HEK293 (cell line): ENCODE measurements at regions not wholly inside any gene's neighbourhood (a gene's known extent, or its start where the extent isn't known, plus 50 kb on each side); places are given as distances from the start of the nearest gene placed in this dataset.

Experiments used
- CTCF ChIA-PET: fragments of 350-600 bp; formaldehyde crosslinking; extraction: SDS; loops from one replicate; lab custom pipeline; 2021; ENCODE audit warnings: antibody characterized with exemption; lab: Yijun Ruan, JAX
- POLR2A ChIA-PET: fragments of 300-600 bp; formaldehyde crosslinking; extraction: SDS; loops from one replicate; lab custom pipeline; 2020; ENCODE audit warnings: antibody characterized with exemption, inconsistent platforms; lab: Yijun Ruan, JAX
- H3K27ac ChIP-seq: fragments of 200-500 bp; sonication (Bioruptor generic); 2 replicates; pipeline ENCODE4 v1.5.1; 2014; ENCODE audit warnings: low read depth, low read length, control low read depth, inconsistent platforms; ENCODE audit errors: extremely low read depth
- H3K36me3 ChIP-seq, 2 experiments: fragments of 200-500 bp in 1 of 2; sonication (Bioruptor generic) in 1 of 2; 1 replicate in 1 of 2; 2 replicates in 1 of 2; pipeline ENCODE4 v1.5.1; 2014 to 2017; ENCODE audit warnings: inconsistent platforms in 2 of 2, low read length in 2 of 2; ENCODE audit not compliant: control insufficient read depth in 2 of 2, insufficient read depth in 1 of 2
- H3K4me1 ChIP-seq: fragments of 200-500 bp; sonication (Bioruptor generic); 2 replicates; pipeline ENCODE4 v1.5.1; 2014; ENCODE audit warnings: mild to moderate bottlenecking, low read length, inconsistent platforms; ENCODE audit not compliant: control insufficient read depth, insufficient read depth
- H3K4me3 ChIP-seq: 2 replicates; pipeline ENCODE4 v1.5.1; 2011; ENCODE audit warnings: low read depth, mild to moderate bottlenecking, control low read depth, low read length, moderate library complexity
- H3K9me3 ChIP-seq: fragments of 200-500 bp; sonication (Bioruptor generic); 2 replicates; pipeline ENCODE4 v1.5.1; 2014; ENCODE audit warnings: low read depth, low read length, inconsistent platforms; ENCODE audit not compliant: control insufficient read depth, insufficient read depth
- EGR2 ChIP-seq: fragments of 450-650 bp; formaldehyde crosslinking; IDR thresholded peaks from 2 replicates; pipeline ENCODE4 v1.5.1; 2016; ENCODE audit warnings: low read depth, missing biosample characterization, missing genetic modification characterization
- HOXA7 ChIP-seq: sonication (generic); formaldehyde crosslinking; IDR thresholded peaks from 2 replicates; pipeline ENCODE4 v1.8.1; 2022; ENCODE audit warnings: missing genetic modification reagents, borderline replicate concordance
- OSR2 ChIP-seq: fragments of 450-650 bp; formaldehyde crosslinking; IDR thresholded peaks from 2 replicates; pipeline ENCODE4 v1.5.1; 2016; ENCODE audit warnings: missing biosample characterization, missing genetic modification characterization
- SALL2 ChIP-seq: fragments of 450-650 bp; formaldehyde crosslinking; IDR thresholded peaks from 2 replicates; pipeline ENCODE4 v1.5.0; 2017; ENCODE audit warnings: missing biosample characterization, mild to moderate bottlenecking, missing genetic modification characterization, borderline replicate concordance
- ZBTB1 ChIP-seq: fragments of 450-650 bp; formaldehyde crosslinking; IDR thresholded peaks from 2 replicates; pipeline ENCODE4 v1.5.1; 2016; ENCODE audit warnings: missing biosample characterization, missing genetic modification characterization
- ZBTB11 ChIP-seq: fragments of 450-650 bp; formaldehyde crosslinking; conservative IDR thresholded peaks from 2 replicates; pipeline ENCODE4 v1.5.1; 2016; ENCODE audit warnings: low read depth, missing biosample characterization, missing genetic modification characterization
- ZBTB49 ChIP-seq: fragments of 450-650 bp; formaldehyde crosslinking; IDR thresholded peaks from 2 replicates; pipeline ENCODE4 v1.5.1; 2016; ENCODE audit warnings: missing biosample characterization, missing genetic modification characterization, low read depth
- ZNF155 ChIP-seq: fragments of 450-650 bp; formaldehyde crosslinking; IDR thresholded peaks from 2 replicates; pipeline ENCODE4 v1.5.1; 2016; ENCODE audit warnings: missing biosample characterization, missing genetic modification characterization
- ZNF2 ChIP-seq: fragments of 450-650 bp; formaldehyde crosslinking; IDR thresholded peaks from 2 replicates; pipeline ENCODE4 v1.5.1; 2016; ENCODE audit warnings: missing biosample characterization, missing genetic modification characterization
- ZNF292 ChIP-seq: fragments of 450-650 bp; formaldehyde crosslinking; IDR thresholded peaks from 2 replicates; pipeline ENCODE4 v1.5.1; 2016; ENCODE audit warnings: low read depth, missing biosample characterization, missing genetic modification characterization, borderline replicate concordance
- ZNF473 ChIP-seq: fragments of 450-650 bp; formaldehyde crosslinking; IDR thresholded peaks from 2 replicates; pipeline ENCODE4 v1.5.1; 2017; ENCODE audit warnings: missing biosample characterization, missing genetic modification characterization
- ZNF548 ChIP-seq: fragments of 450-650 bp; formaldehyde crosslinking; IDR thresholded peaks from 2 replicates; pipeline ENCODE4 v1.5.1; 2016; ENCODE audit warnings: missing biosample characterization, missing genetic modification characterization
- ZNF645 ChIP-seq: fragments of 450-650 bp; formaldehyde crosslinking; IDR thresholded peaks from 2 replicates; pipeline ENCODE4; 2016; ENCODE audit warnings: missing biosample characterization, missing genetic modification characterization
- TF ChIP-seq, protein P1 (sequence below): fragments of 450-650 bp; formaldehyde crosslinking; IDR thresholded peaks from 2 replicates; pipeline ENCODE4 v1.5.1; 2016; ENCODE audit warnings: missing biosample characterization, missing genetic modification characterization, borderline replicate concordance
- TF ChIP-seq, protein P2 (sequence below): fragments of 450-650 bp; formaldehyde crosslinking; IDR thresholded peaks from 2 replicates; pipeline ENCODE4 v1.5.1; 2016; ENCODE audit warnings: missing biosample characterization, missing genetic modification characterization
- TF ChIP-seq, protein P3 (sequence below): fragments of 450-650 bp; formaldehyde crosslinking; IDR thresholded peaks from 2 replicates; pipeline ENCODE4 v1.5.1; 2016; ENCODE audit warnings: missing biosample characterization, missing genetic modification characterization

- TF ChIP-seq, protein P1, sequence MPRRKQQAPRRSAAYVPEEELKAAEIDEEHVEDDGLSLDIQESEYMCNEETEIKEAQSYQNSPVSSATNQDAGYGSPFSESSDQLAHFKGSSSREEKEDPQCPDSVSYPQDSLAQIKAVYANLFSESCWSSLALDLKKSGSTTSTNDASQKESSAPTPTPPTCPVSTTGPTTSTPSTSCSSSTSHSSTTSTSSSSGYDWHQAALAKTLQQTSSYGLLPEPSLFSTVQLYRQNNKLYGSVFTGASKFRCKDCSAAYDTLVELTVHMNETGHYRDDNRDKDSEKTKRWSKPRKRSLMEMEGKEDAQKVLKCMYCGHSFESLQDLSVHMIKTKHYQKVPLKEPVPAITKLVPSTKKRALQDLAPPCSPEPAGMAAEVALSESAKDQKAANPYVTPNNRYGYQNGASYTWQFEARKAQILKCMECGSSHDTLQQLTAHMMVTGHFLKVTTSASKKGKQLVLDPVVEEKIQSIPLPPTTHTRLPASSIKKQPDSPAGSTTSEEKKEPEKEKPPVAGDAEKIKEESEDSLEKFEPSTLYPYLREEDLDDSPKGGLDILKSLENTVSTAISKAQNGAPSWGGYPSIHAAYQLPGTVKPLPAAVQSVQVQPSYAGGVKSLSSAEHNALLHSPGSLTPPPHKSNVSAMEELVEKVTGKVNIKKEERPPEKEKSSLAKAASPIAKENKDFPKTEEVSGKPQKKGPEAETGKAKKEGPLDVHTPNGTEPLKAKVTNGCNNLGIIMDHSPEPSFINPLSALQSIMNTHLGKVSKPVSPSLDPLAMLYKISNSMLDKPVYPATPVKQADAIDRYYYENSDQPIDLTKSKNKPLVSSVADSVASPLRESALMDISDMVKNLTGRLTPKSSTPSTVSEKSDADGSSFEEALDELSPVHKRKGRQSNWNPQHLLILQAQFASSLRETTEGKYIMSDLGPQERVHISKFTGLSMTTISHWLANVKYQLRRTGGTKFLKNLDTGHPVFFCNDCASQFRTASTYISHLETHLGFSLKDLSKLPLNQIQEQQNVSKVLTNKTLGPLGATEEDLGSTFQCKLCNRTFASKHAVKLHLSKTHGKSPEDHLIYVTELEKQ (tag by site-specific recombination) = no peak
- TF ChIP-seq OSR2 (tag by site-specific recombination) (no peak), ZNF473 (tag by site-specific recombination) (no peak), ZBTB1 (tag by site-specific recombination) (no peak)
Observed at GRCh38 chr6:72559555-72559954, 62.3 kb upstream of the KCNQ5 start (continued).

DNA sequence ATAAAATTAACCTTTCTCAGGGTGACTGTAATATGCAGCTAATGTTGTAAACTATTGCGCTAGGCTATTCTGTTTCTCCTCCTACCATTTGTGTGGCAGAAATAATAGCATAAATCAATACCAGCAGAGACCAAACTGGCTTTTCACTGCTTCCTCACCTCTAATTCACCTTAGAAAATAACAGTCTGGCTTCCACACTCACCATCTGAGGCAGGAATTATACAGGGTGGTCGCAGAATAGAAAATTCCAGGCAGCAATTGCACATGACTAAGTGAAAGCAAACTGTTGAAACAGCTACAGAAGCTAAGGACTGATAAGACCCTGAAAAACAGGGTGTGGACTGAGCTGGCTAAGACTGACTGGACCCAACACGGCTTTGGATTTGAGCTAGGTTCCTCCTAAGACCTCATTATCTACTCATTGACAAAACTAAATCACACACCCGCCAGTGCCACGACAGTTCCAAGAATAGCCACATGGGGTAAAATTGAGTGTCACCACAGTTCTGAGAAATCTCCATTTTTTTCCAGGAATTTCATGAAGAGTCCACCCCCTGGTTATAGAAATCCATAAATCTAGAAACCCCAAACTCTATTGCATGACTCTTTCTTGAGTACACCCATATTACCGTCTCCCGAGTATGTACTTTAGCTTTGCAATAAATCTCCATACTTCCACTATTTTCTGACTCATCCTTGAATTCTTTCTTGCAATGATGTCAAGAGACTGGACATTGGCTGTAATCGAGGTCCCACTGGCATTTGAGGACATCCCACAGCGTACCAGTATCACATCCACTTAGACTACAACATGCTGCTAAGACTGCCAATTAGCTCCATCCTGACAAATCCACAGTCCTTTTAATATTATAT is 60.9 kb upstream of the KCNQ5 start:
- CTCF ChIA-PET = interaction anchor here (0.6 to 2.1 kb wide), 5 partner anchors 19 to 1337 kb away, joined by 3 to 4 read pairs (median 3); no protein-coding TSS in a partner anchor
- Histone ChIP-seq H3K27ac (no peak overlapping the region), H3K4me3 (no peak overlapping the region)
- TF ChIP-seq ZNF2 (tag by site-specific recombination) (no peak), EGR2 (tag by site-specific recombination) (no peak), ZBTB11 (no peak), ZNF645 (no peak), HOXA7 (CRISPR knock-in tag) (no peak), ZBTB49 (tag by site-specific recombination) (no peak), ZNF155 (tag by site-specific recombination) (no peak), ZNF292 (tag by site-specific recombination) (no peak), ZNF548 (tag by site-specific recombination) (no peak), SALL2 (tag by site-specific recombination) (no peak)
- TF ChIP-seq, protein P2, sequence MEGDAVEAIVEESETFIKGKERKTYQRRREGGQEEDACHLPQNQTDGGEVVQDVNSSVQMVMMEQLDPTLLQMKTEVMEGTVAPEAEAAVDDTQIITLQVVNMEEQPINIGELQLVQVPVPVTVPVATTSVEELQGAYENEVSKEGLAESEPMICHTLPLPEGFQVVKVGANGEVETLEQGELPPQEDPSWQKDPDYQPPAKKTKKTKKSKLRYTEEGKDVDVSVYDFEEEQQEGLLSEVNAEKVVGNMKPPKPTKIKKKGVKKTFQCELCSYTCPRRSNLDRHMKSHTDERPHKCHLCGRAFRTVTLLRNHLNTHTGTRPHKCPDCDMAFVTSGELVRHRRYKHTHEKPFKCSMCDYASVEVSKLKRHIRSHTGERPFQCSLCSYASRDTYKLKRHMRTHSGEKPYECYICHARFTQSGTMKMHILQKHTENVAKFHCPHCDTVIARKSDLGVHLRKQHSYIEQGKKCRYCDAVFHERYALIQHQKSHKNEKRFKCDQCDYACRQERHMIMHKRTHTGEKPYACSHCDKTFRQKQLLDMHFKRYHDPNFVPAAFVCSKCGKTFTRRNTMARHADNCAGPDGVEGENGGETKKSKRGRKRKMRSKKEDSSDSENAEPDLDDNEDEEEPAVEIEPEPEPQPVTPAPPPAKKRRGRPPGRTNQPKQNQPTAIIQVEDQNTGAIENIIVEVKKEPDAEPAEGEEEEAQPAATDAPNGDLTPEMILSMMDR (tag by site-specific recombination) = no peak
- TF ChIP-seq, protein P1 (tag by site-specific recombination) = no peak
- TF ChIP-seq, protein P3, sequence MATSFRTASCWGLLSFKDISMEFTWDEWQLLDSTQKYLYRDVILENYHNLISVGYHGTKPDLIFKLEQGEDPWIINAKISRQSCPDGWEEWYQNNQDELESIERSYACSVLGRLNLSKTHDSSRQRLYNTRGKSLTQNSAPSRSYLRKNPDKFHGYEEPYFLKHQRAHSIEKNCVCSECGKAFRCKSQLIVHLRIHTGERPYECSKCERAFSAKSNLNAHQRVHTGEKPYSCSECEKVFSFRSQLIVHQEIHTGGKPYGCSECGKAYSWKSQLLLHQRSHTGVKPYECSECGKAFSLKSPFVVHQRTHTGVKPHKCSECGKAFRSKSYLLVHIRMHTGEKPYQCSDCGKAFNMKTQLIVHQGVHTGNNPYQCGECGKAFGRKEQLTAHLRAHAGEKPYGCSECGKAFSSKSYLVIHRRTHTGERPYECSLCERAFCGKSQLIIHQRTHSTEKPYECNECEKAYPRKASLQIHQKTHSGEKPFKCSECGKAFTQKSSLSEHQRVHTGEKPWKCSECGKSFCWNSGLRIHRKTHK (tag by site-specific recombination) = no peak

More for the DNA sequence above, 60.9 kb upstream of the KCNQ5 start:
- Histone ChIP-seq H3K4me1 (no peaks in the 10 kb centered on the region), H3K36me3 (no peaks in the 10 kb centered on the region), H3K9me3 (no peaks in the 10 kb centered on the region)
- POLR2A ChIA-PET = no interaction called here
